H7 (cell line): ENCODE measurements at regions not wholly inside any gene's neighbourhood (a gene's known extent, or its start where the extent isn't known, plus 50 kb on each side); places are given as distances from the start of the nearest gene placed in this dataset.

Experiments
- DNase-seq: peaks from one replicate; pipeline ENCODE4 v3.0.0; 2012
- H3K27me3 ChIP-seq: 2 replicates; pipeline ENCODE4 v1.6.0; 2011; ENCODE audit warnings: mild to moderate bottlenecking, low read length; ENCODE audit not compliant: control insufficient read depth, insufficient read depth
- H3K36me3 ChIP-seq: replicated peaks from 2 replicates; pipeline ENCODE4 v1.5.1; 2011; ENCODE audit warnings: low read length; ENCODE audit not compliant: control insufficient read depth, insufficient read depth
- H3K4me3 ChIP-seq: 2 replicates; pipeline ENCODE4 v1.5.1; 2011; ENCODE audit warnings: low read depth, mild to moderate bottlenecking, control low read depth, low read length, moderate library complexity; ENCODE audit not compliant: insufficient read depth

DNA sequence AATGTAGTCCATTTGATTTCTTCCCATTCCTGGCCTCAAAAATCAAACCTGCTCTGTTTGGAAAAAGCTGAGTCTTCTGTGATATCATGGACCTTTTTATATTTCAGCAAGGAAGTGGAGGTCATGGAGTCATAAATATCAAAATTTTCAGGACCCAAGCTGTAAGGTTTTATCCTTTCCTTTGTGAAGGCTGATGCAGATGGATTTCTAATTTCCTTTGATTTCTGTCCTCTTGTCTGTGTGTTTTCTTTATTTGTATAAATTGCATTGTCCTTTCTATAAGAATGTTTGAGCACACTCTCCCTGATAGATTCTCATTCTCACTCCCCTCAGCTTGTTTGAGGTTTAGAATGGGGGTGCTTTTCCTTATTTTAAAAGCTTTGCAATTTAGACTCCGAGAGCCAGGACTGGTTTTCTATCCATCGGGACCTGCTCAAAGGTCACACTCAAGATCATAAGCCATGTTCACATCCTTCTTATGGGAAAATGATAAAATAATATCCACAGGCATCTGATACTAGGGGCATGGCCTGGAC is 127.4 kb upstream of the TMEM161B start:
- no peak overlapping the region for H3K4me3 ChIP-seq
- peaks cover 2% of the 10 kb centered on the region; the same call in 1 of the 2 replicates for H3K27me3 ChIP-seq
- DNase-seq: no peak
- no peaks in the 10 kb centered on the region for H3K36me3 ChIP-seq

DNA sequence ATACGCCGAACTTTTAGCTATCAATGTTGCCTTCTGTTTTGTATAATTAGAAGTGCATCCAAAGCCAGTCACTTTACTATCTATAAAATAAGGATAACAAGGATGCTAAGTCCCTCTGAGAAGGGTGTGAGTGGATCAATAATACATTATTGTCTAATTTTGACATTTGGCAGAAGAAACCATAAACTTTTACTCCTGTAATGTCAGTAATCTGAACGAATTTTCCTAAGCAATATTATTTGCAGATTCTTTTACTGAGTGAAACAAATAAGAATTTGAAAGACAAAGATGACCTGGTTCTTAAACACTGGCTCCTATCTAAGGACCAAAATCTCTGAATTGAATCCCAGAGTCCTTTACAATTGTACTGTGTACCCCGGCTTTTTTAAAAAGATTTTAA is 126.6 kb upstream of the TMEM161B start:
- Histone ChIP-seq H3K4me3 (no peak overlapping the region), H3K27me3 (peaks cover 2% of the 10 kb centered on the region; the same call in 1 of the 2 replicates), H3K36me3 (no peaks in the 10 kb centered on the region)
- DNase-seq: no peak

DNA sequence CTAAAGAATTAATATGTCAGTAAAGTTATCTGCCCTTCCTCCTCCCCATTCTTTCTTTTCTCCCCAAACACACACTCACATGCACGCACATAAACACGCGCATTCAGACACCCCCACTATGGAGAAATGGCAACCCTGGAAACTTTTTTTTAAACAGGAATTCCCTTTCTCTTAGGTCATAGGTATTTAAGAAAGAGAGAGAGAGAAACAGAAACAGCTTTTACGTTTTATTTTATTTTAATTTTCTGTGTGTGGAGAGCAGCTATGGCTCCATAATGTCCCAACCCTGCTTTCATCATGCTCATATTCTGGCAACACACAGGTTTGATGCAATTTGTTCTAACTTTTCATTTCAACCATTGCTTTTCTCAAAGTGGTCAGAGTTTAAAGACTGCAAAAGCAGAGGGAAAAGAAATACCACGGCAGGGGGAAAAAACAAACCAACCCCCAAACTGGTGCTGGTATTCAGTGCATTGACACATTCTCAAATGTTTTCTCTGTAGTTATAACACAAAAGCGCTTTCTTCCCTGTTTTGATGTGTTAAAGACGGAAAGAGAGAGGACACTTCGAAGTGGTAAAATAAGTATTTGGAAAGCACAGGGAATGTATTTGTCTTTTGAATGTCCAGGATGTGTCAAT is 126.0 kb upstream of the TMEM161B start:
- Histone ChIP-seq H3K36me3 (no peaks in the 10 kb centered on the region), H3K27me3 (peaks cover 2% of the 10 kb centered on the region; the same call in 1 of the 2 replicates), H3K4me3 (no peak overlapping the region)
- no peak for DNase-seq

DNA sequence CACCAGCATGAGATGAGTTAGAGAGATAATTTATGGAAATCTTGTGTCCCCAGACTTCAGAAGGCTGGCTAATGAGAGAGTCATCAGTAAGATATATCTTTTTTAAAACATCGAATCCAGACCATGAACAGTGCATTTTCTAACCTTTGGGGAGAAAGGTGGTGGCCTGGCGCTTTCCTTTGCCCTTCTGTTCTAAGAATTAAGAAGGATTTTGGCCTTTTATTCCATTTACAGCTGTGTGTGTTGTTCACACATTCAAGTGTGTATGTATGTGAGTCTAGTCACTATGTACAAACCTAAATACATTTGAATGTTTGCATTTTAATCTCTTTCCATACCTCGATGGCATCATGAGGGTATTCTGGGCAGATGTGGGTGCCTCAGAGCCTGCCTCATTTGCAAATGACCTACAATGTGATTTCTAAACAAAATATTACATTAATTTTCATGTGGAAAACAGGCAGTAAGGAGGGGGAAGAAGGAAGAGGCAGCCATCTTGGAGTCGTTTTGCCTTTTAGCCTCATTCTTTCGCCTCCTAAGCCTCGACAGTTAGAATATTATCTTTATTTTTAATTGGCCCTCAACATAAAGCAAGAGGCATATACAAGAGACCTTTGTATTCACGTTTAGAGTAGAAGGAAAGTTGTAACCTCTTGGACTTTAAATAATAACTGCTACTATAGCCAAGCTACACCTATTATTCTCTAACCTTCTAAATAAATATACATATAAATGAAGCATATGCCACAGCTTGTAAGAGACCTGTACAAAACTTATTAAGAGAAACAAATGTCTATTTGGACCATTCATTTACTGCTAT is 125.3 kb upstream of the TMEM161B start:
- Histone ChIP-seq H3K36me3 (no peaks in the 10 kb centered on the region), H3K4me3 (no peak overlapping the region), H3K27me3 (peaks cover 2% of the 10 kb centered on the region; the same call in 1 of the 2 replicates)
- DNase-seq: no peak

DNA sequence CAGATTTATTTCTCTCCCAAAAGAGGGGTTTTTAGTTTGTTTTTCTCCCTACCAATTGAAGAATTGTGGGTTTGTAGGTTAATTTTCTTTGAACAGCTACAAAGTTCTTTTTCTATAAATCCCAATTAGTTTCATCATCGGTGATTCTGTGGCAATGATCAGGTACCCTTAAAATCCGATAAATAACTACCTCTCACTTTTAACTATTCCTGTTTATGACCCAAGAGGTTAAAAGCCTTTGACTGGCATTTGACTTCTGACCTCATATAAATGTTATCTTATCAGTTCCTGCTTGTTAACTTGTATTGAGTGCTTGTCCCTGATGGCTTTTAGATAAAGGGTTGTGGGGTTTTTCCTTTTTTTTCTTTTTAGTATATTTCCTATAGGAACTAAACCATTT is 124.4 kb upstream of the TMEM161B start:
- DNase-seq: no peak
- no peaks in the 10 kb centered on the region for H3K36me3 ChIP-seq
- H3K27me3 ChIP-seq: no peaks in the 10 kb centered on the region; the same call in 1 of the 2 replicates
- no peak overlapping the region for H3K4me3 ChIP-seq

DNA sequence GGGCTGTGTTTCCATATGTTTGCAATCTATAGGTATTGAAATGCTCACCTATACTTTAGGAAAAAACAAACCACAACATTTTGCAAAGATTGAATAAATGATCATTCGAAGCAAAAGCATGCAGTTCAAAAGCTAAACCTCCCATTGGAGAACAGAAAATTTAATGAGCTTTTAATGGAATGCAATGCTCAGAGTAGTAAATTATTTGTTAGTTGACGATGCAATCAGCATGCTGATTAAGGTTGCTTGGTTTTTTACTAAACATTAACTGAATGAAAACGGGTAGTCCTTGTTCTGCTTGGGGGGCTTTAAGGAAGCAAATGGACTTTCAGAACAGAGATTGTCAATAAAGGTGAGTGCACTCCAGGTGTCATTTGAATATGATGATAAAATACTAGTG is 123.3 kb upstream of the TMEM161B start:
- DNase-seq: no peak
- H3K4me3 ChIP-seq: no peak overlapping the region
- H3K27me3 ChIP-seq: no peaks in the 10 kb centered on the region; the same call in 1 of the 2 replicates
- H3K36me3 ChIP-seq: no peaks in the 10 kb centered on the region

DNA sequence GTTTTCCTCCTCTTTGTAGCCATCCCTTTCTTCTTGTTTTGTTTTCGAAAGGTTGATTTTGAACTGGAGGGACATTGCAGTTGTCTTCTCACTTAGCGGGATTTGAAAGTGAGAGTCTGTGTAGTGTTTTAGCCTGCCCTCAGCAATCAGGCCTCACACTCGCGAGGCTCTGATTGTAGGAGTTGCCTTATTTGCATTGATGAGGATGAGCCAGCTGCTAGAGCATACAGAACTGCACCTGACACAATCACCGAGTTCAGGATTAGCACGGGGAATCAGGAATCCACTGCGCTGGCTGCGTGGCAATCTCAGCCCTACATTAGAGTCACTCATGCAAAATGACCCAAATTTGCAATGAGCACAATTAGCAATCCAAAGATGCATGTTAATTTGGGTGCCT is 122.5 kb upstream of the TMEM161B start:
- no peaks in the 10 kb centered on the region; the same call in 1 of the 2 replicates for H3K27me3 ChIP-seq
- no peak for DNase-seq
- H3K36me3 ChIP-seq: no peaks in the 10 kb centered on the region
- H3K4me3 ChIP-seq: no peak overlapping the region

DNA sequence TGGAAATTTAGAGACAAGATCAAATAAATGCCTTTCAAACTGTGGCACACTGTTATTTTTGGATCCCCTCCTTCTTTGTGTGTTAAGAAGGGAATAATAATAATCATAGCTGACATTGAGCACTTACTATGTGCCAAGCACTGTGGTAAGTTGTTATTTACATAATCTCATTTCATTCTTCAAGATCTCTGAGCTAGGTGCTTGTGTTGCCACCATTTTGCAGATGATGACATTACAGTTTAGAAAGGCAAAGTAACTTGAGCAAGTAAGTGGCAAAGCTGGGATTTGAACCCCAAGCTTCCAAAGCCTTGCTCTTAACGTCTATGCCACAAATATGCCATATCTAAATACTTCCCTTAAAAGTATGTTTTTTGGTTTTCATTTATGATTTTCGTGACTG is 121.8 kb upstream of the TMEM161B start:
- DNase-seq: no peak
- no peak overlapping the region for H3K4me3 ChIP-seq
- H3K36me3 ChIP-seq: no peaks in the 10 kb centered on the region
- no peaks in the 10 kb centered on the region for H3K27me3 ChIP-seq

DNA sequence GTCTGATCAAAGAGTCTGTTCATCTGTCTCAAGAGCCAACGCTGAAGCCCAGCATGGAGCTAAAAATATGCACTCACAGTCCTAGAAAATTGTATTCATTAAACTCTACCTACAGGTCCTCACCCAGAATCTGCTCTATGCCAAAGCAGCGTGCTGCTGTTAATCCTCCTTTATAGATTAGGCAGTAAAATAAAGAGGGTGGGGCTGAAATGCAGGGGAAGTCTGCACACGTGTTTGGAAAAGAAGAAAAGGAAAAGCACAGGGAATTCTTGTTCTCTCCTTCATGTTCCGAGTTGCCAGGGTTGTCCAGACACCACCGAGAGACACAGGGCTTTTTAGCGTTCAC is 121.4 kb upstream of the TMEM161B start:
- no peak overlapping the region for H3K4me3 ChIP-seq
- DNase-seq: no peak
- H3K27me3 ChIP-seq: no peaks in the 10 kb centered on the region
- no peaks in the 10 kb centered on the region for H3K36me3 ChIP-seq

DNA sequence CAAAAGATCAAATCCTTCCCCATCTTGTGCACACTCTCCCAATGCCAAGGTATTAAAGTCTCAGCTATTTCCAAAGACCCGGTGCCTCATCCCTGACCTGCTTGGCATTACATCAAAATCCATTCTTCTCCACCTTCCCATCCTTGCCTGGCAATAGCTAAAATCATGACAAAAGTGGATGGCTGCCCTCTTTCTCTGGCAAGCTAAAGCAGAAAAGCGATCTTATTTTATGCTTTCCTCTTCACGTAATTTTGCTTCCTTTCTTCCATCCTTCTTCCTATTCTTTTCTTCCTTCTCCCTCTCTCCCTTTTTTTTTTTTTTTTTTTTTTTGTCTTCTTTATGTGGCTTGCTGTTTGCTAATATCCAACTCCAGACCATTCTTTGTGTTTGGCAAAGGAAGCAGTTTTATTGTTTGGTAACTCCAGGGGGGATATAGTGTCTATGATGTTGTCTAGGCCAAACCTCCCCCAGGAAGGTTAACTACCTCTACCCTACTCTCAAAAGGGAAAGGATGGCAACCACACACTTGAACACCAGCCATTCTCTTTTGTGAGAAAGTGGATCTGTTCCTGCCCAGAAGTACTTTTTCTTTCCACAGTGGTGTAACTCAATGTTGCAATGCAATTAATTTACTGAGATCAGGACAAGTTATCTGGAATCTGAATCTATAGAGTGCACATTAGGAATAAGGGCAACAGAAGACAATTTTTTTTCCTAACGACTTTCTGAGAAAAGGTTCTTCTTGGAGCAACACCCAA is 120.9 kb upstream of the TMEM161B start:
- H3K27me3 ChIP-seq: no peaks in the 10 kb centered on the region
- no peaks in the 10 kb centered on the region for H3K36me3 ChIP-seq
- no peak overlapping the region for H3K4me3 ChIP-seq
- DNase-seq: no peak

DNA sequence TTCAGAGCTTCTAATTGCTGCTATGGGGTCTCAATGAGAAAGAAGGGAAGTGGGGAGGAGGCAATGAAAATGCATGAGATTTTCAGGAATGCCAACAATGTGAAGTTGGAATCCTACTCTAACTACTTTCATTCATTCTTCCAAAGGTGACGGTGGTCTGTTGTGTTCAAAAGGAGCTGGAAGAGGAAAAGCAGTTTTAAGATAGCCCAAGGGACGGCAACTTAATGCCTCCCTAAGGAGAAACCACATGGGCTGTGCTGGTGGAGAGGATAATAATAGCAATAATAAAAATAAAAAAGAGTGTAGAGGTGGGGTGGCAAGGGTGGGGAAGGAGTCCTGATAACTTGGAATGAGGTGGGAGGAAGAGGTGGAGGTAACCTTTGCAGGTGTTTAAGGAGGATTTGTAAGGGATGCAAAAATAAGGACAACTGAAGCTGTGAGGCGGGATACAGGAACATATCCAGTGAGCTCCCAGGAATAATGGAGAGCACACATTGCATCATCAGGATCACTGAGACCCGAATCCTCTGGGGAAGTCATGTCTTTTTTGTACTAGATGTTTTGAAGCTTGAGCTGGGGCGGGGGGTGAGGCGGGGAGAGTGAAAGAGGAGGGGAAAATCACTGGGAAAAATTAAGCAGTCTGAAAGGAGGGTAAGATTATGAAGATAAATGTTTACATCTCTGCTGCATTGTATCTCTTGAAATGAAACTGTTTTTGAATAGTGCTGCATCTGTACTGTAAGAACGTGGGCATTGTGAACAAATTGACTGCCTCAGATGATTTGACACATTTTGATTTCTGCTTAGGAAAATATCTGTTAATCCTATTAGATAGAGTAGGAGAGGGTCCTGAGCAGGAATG is 120.1 kb upstream of the TMEM161B start:
- no peaks in the 10 kb centered on the region for H3K36me3 ChIP-seq
- H3K27me3 ChIP-seq: no peaks in the 10 kb centered on the region
- DNase-seq: peak; percentile 15
- no peak overlapping the region for H3K4me3 ChIP-seq

DNA sequence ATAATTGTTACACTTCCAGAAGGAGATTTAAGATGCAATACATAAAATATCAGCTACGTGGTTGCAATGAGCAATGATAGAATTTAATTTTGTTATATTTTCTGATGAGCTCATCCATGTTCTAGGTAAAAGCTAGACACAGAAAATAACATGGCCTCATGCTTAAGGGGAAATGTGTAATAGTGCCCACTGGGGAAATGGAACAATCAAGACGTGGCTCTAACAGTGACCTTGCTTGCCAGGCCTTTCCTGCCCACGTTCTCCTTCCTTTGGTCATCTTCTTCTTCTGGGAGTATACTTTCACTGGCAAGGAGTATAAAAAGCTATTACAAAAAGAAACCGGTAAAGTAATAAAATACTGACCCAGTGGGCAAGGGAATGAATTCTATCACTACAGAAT is 116.2 kb upstream of the TMEM161B start:
- no peak for DNase-seq
- Histone ChIP-seq H3K36me3 (no peaks in the 10 kb centered on the region), H3K27me3 (no peaks in the 10 kb centered on the region), H3K4me3 (no peak overlapping the region)

DNA sequence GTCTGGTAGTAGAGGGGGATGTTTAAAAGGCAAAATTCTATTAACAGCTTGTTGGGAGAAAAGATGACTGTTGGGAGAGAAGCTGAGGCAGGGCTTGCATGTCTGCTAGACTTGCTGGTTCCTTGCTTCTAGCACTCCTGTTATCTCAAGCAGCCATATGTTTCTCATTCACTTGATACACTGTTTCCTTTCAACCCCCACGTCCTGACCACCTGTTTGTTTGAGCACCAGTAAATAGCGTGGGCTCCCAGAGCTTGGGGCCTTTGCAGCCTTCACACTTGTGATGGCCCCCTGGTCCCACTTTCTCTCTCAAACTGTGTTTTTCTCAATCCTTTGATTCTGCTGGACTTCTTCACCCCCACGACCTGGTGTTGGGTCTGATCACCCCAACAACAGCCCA is 111.7 kb upstream of the TMEM161B start:
- DNase-seq: no peak
- H3K36me3 ChIP-seq: no peaks in the 10 kb centered on the region
- H3K4me3 ChIP-seq: no peak overlapping the region
- no peaks in the 10 kb centered on the region for H3K27me3 ChIP-seq
